HepG2 (cell line): ENCODE measurements at regions not wholly inside any gene's neighbourhood (a gene's known extent, or its start where the extent isn't known, plus 50 kb on each side); places are given as distances from the start of the nearest gene placed in this dataset.
"Not testable (repeated sequence)": the region's sequence is repeated elsewhere in the genome, so short reads cannot be mapped to it uniquely, and the experiment has no call there.

ENCODE experiments used
- CREB1 ChIP-seq, 2 experiments: fragments of 450-650 bp in 1 of 2; IDR thresholded peaks; 2 replicates each; pipeline ENCODE4 v1.6.1; 2016 to 2017; ENCODE audit warnings: control low read depth in 1 of 2, mild to moderate bottlenecking in 1 of 2, missing compliant biosample characterization in 1 of 2, missing genetic modification characterization in 1 of 2
- FOXM1 ChIP-seq: sonication (generic); formaldehyde crosslinking; IDR thresholded peaks from 2 replicates; pipeline ENCODE4 v1.5.0; 2020; ENCODE audit warnings: missing genetic modification reagents
- FOXO4 ChIP-seq: sonication (generic); formaldehyde crosslinking; conservative IDR thresholded peaks from 2 replicates; pipeline ENCODE4 v1.8.1; 2023; ENCODE audit warnings: missing genetic modification reagents
- KLF9 ChIP-seq: IDR thresholded peaks from 2 replicates; pipeline ENCODE4 v1.6.1; 2016; ENCODE audit warnings: low read depth
- RFX5 ChIP-seq: IDR thresholded peaks from 2 replicates; pipeline ENCODE4 v1.6.1; 2011; ENCODE audit warnings: low read depth, low read length, improper control_type of control experiment
- ZBTB40 ChIP-seq, 2 experiments: fragments of 450-650 bp in 1 of 2; sonication (generic) in 1 of 2; formaldehyde crosslinking in 1 of 2; IDR thresholded peaks; 2 replicates each; pipeline versions ENCODE4 v1.6.1 to v1.8.0; 2016 to 2022; ENCODE audit warnings: antibody characterized with exemption in 1 of 2, mild to moderate bottlenecking in 1 of 2, missing genetic modification reagents in 1 of 2
- ZNF770 ChIP-seq: sonication (generic); formaldehyde crosslinking; IDR thresholded peaks from 2 replicates; pipeline ENCODE4 v1.5.0; 2020; ENCODE audit warnings: mild to moderate bottlenecking, missing genetic modification reagents

GRCh38 chr2:187676050-187676449 is 121.8 kb upstream of the TFPI start:
- not testable (repeated sequence) for TF ChIP-seq FOXM1 (CRISPR knock-in tag); KLF9 (CRISPR knock-in tag); ZNF770; CREB1 (IDR thresholded peaks at IDR 0.05); CREB1 (CRISPR knock-in tag; IDR thresholded peaks at IDR 0.05); RFX5; FOXO4 (CRISPR knock-in tag); ZBTB40 (IDR thresholded peaks at IDR 0.05); ZBTB40 (CRISPR knock-in tag; IDR thresholded peaks at IDR 0.05)
